OCI-M2 (cell line): ENCODE measurements at regions not wholly inside any gene's neighbourhood (a gene's known extent, or its start where the extent isn't known, plus 50 kb on each side); places are given as distances from the start of the nearest gene placed in this dataset.
"Not testable (repeated sequence)": the region's sequence is repeated elsewhere in the genome, so short reads cannot be mapped to it uniquely, and the experiment has no call there.

Experiments
- DNase-seq: peaks from one replicate; lab custom pipeline; 2025; ENCODE audit not compliant: unreplicated experiment; lab: John Stamatoyannopoulos, UW

DNA sequence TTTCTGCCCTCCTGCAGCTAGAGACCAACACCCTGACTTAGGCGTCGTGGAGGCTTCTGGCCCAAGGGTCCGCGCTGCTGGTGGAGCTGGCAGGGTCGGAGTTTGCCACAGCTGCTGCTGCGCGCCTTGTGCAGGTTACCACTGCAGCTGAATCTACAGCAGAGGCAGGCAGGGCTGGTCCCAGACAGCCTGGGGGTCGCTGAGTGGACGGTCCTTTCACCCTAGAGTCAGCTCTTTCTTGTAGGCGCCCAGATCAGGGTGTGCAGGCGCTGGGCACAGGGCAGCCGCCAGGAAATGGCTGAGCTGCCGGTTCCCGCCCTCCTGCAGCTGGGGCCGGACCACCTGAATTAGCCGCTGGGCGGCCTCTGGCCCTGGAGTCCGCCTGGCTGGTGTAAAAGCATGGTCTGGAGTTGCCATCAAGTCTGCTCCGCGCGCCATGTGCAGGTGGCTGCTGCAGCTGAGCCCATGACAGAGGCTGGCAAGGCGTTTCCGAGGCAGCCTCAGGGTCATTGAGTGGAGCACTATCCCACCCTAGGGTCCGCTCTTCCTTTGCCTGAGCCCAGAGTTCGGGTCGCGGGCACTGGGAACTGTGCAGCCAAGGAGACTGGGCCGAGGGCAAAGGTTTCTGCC is 144.3 kb downstream of the CCDC74A start:
- DNase-seq: not testable (repeated sequence)

DNA sequence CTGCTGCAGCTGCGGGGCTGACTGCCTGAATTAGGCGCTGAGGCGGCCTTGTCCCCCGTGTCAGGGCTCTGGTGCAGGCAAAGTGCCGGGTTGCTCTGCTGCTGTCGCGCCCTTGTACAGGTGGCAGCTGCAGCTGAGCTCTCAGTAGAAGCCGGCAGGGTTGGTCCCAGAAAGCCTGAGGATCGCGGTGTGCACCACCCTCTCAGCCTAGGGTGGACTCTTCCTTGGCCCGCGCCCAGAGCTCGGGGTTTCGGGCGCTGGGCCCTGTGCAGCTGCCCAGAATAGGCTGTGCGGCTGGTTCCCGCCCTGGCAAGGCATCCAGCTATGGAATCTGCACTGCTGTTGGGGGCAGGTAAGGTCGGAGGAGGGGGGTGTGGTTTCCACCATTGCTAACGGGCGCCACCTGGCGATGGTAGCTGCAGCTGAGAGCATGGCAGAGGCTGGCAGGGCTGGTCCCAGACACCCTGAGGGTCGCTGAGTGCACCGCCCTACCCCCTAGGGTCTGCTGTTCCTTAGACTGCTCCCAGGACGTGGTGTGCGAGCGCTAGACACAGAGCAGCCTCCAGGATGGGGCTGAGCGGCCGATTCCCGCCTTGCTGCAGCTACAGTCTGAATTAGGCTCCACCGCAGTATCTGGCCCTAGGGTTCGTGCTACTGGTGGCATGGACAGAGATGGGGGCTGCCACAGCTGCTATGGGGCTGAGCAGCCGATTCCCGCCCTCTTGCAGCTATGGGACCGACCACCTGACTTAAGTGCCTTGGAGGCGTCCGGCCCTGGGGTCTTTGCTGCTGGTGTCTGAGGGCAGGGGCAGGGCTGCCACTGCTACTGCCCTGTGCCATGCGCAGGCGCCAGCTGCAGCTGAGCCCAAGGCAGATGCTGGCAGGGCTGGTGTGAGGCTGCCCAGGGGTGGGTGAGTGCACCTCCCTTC is 145.0 kb downstream of the CCDC74A start:
- DNase-seq: not testable (repeated sequence)

DNA sequence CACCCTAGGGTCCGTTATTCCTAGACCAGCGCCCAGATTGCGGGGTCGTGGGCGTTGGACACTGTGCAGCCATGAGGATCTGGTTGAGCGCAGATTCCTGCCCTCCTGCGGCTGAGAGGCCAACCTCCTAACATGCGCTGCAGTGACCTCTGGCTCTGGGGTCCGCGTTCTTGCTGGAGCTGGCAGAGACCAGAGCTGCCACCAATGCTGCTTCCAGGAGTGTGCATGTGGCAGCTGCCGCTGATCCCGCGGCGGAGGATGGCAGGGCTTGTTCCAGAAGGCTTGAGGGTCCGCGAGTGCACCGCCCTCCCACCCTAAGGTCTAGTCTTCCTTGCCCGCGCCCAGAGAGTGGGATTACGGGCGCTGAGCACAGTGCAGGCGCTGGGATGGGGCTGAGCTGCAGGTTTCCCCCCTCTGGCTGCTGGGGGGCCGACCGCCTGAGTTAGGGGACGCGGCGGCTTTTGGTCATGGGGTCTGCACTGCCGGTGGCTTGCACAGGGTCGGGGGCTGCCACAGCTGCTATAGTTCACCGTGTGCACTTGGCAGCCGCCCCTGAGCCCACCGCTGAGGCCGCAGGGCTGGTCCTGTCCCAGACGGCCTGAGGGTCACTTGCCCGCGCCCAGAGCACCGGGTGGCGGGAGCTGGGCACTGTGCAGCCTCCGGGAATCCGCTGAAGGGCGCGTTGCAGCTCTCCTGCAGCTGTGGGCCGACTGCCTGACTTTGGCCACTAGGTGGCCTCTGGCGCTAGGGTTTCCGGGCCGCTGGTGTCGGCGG is 145.9 kb downstream of the CCDC74A start:
- peak; percentile 7 for DNase-seq

DNA sequence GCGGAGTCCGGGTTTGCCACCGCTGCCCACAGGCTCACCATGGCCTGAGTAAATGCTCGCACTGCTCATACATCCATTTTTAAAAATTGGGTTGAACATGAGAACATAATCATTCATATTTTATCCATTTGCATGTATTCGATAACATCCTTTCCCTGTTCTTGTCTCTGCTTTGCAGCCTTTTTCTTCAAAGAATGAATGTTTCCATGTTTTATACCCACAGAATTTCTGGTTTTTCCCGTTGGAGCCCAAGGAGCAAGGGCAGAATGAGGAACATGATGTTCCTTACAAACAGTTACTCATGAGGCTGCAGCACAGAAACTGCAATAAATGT is 146.5 kb downstream of the CCDC74A start:
- no peak for DNase-seq

DNA sequence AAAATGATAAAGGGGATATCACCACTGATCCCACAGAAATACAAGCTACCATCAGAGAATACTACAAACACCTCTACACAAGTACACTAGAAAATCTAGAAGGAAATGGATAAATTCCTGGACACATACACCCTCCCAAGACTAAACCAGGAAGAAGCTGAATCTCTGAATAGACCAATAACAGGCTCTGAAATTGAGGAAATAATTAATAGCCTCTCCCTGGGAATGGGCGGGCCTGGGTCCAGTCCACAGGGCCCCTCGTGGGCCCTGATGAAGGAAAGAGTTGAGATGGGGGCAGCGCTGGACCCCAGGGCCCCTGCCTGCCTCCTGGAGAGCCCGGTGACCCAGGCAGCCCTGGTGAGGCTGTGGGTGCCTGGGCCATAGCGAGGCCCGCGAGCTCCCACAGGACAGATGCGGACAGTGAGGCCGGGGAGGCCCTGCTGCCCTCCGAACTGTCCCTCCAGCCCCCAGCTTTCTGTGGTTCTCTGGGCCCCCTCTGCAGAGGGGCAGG is 154.0 kb downstream of the CCDC74A start:
- not testable (repeated sequence) for DNase-seq

DNA sequence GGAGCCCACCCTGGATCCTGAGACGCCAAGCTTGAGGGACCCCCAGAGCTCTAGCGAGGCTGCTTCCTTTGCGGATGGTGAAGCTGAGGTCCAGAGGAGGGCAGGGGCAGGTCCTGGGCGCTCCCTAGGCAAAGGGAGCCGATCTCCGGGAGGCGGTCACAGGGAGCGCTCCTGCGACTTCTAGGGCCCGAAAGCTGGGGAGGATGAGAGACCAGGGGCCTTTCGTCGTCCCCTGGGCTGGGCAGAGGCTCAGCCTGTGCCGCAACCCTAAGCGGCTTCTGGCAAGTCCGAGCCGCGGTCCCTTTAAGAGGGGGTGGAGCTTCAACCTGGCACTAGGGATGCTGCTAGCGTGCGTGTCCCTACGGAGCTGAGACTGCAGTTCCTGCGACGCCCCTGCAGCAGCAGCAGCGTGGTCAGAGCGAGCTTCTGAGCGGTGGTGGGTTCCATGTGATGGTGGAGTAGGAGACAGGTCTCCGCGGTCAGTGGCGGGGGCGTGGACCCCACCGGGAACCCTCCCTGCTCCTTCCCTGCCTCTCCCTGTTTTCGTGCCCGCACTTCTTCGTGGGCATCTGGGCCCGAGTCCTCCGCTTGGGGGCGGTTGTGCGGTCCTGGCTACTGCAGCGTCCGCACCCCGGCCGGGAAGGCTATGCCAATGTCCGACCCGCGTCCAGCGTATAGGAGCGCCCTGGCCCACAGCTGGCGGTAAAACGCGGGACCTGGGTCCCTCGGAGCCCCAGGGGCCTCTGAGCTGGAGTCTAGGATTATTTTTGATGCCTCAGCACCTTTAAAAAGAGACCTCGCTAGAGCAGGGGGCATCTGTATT is 154.6 kb downstream of the CCDC74A start:
- DNase-seq: peak; percentile 28

DNA sequence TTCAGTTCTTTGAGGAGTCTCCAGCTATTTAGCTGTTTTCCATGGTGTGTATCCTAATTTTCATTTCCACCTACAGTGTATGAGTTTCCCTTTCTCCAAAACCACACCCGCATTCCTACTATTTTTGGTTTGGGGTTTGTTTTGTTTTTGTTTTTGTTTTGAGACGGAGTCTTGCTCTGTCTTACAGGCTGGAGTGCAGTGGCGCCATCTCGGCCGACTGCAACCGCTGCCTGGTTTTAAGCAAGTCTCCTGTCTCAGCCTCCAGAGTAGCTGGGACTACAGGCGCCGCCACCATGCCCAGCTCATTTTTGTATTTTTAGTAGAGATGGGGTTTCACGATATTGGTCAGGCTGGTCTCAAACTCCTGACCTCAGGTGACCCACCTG is 155.2 kb downstream of the CCDC74A start:
- not testable (repeated sequence) for DNase-seq

DNA sequence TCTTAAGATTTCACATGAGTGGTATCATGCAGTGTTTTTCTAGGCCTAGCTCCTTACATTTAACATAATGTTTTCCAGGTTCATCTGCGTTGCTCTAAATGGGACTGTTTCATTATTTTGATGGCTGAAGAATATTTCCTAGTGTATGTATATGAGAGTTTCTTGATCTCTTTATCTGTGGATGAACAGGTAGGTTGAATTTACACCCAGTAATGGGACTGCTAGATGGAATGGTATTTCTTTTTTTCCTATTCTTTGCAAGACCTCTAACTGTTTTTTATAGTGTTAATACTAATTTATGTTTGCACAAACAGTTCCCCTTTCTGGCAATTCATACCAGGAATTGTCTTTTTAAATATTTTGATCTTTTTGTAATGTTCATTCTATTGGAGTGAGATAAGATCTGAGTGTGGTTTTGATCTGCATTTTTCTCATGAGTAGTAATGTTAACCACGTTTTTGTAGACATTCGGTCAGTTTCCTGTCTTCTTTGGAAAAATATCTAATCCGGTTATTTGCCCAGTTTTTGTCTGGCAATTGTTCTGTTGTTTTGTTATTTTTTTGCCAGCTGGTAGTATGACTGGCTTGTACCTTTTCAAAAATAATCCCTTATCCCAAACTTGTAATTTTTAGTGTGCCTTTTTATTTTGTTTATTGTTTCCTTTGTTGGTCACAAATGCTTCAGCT is 157.1 kb downstream of the CCDC74A start:
- not testable (repeated sequence) for DNase-seq

DNA sequence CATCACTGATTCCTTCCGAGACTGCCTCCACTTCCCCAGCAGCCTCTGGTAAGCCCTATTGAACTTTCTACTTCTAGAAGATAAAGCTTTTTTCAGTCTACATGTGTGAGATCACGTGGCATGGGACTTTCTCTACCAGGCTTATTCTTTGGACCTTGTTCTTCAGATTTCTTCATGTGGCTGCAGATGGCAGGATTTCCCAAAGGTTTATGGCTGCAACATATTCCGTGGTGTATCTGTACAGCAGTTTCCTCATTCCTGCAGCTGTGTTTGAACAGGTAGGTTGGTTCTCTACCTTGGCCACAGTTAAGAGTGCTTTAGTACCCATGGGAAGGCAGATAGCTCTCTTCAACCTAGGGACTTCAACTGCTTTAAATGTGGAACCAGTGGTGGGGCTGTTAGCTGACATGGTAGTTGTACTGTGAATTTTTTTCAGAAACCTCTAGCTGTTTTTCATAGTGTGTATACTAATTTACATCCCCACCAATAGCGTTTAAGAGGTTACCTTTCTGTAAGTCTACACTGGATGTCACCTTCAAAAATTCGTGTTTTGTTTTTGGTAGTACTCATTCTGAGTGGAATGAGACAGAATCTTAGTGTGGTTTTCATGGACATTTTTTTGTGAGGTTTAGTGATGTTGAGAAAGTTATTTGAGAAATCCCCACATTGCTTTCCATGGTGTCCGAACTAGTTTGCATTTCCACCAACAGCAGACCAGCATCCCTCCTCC is 158.6 kb downstream of the CCDC74A start:
- DNase-seq: not testable (repeated sequence)

DNA sequence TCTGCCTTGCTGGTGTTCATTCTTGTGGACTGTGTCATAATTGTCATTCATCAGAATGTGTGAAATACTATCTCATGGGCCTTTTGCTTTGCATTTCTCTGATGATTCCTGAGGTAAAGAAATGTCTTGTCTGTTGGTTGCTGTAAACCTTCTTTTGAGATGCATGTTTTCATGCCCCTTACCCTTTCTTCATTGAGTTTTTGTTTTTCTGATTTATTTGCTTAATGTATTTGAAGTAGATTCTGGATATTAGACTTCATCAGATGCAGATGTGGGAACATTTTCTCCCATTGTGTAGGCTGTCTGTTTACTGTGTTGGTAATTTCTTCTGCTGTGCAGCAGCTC is 159.2 kb downstream of the CCDC74A start:
- DNase-seq: not testable (repeated sequence)

DNA sequence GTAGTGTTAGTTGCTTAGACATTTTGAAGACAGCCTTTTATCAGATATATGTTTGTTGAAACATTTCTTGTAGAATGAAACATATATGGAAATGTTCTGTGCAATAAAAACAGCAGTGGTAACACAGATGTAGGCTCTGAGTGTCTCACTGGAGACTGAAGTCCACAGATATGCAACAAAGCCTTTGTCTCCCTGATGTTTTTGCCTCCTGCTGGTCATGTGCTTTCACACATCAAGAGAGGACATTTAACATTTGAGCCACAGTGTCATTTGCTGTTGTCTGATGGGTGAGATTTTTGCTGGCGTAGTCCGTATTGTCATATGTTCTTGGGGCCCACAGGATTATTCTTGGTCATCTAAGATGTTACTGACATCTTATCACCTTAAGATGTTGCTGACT is 161.4 kb downstream of the CCDC74A start:
- DNase-seq: not testable (repeated sequence)

DNA sequence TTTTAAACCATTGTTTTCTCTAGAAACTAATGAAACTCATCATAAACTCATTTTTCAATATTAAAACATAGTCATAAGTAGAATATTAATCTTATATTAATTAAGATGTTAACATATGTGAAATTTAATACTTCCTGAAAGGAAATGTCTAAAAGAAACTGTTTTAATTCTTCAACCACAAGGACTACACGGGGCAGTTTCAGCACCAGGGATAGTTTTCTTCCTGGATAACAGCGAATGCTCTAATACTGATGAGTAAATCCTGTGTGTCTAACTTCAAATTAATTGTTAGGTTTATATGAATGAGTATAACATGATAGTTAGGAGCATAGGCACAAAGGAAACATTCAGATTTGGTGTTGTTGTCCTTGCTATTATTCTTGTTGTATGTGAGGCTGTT is 183.6 kb downstream of the CCDC74A start:
- DNase-seq: not testable (repeated sequence)

DNA sequence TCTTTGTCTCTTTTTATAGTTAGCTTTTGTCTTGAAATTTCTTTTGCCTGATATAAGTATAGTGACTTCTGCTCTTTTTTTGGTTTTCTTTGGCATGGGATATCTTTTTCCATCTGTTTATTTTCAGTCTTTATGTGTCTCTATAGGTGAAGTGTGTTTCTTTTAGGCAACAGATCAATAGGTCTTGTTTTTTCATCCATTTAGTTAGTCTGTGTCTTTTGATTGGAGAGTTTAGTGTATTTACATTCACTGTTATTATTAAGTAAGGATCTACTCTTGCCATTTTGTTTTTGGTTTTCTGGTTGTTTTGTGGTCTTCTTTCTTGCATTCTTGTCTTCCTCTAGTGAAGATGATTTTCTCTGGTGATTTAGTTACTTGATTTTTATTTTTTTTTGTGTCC is 190.2 kb downstream of the CCDC74A start:
- not testable (repeated sequence) for DNase-seq

DNA sequence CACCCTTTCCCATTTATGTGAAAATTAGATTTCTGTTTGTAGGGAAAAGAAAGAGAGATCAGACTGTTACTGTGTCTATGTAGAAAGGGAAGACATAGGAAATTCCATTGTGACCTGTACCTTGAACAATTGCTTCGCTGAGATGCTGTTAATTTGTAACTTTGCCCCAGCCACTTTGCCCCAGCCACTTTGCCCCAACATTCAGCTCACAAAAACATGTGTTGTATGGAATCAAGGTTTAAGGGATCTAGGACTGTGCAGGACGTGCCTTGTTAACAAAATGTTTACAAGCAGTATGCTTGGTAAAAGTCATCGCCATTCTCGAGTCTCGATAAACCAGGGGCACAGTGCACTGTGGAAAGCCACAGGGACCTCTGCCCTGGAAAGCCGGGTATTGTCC is 193.5 kb downstream of the CCDC74A start:
- DNase-seq: not testable (repeated sequence)

DNA sequence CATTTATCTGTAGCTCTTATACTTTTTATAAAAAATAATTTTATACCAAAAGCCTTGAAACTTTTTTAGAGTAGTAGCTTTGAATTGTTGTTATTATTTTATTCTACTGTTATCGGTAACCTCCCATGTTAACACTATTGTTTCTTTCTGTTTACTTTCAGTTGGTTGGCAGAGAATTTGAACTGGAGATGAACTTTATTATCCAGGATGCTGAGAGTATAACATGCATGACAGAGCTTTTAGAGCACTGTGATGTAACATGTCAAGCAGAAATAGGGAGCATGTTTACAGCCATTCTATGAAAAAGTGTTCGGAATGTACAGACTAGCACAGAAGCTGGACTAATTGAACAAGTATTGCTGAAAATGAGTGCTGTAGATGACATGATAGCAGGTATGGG is 194.6 kb downstream of the CCDC74A start:
- DNase-seq: not testable (repeated sequence)

DNA sequence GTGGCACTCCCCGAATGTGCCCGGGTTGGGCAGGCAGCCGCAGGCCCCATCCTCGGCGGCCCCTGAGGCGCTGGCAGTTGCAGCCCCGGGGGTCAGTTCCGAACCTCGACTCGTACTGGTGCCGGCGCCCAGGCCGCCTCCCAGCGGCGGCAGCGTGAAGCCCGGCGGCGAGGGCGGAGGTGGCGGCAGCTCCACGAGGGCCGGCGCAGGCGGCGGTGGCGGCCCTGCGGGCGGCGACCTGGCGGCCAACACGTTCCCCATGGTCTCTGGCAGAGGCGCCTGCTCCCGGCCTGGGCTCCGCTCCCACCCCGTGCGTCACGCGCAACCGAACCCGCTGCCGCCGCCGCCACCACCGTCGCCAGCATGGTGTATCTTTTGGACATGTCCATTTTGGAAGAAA is 196.3 kb downstream of the CCDC74A start:
- no peak for DNase-seq

DNA sequence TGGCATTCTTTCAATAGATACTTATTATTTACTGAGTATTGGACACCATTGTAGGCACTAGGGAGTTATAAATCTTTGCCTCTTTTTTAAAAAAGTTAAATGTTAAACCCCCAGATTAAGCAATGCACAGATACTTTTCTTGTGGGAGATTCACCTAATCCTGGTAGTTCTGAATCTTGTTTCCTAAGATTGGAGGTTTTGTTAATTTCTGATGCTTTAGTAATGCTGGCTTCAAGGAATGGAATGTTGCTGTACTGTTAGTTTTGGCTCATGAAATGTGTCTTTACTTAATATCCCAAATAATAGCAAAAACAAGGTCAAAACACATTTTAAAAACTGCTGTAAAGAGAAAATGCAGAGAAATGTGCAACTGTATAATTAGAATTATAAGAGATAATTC is 200.8 kb downstream of the CCDC74A start:
- not testable (repeated sequence) for DNase-seq

DNA sequence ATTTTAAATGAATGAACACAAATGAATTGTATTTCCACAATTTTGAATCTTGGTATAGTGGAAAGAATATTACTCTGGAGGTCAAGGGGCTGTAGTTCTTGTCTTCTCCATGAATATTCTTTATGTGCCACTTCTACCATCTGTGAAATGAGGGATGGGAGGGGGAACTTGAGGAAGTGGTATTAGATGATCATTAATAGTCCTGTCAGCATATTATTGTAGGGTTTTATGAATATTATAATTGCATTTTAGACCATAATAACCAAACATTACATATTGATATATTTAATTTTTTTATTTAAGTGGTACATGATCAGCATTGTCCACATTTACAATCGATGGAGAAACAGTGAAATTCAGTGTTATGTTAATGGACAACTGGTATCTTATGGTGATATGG is 205.8 kb downstream of the CCDC74A start:
- DNase-seq: not testable (repeated sequence)

DNA sequence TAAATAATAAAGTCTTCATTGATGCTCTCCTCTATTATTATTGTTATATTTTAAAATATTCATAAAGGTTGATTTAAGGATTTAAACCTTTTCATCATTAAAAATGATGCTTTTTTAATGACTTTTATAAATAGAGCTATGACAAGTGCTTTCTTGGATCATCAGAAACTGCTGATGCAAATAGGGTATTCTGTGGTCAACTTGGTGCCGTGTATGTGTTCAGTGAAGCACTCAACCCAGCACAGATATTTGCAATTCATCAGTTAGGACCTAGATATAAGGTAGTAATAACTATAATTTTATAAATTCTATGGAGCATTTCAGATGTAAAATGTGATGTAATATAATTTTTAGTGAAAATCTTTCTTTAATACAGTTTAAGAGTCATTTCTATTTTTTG is 208.7 kb downstream of the CCDC74A start:
- not testable (repeated sequence) for DNase-seq
